ENCODE measurements at regions not wholly inside any gene's neighbourhood (a gene's known extent, or its start where the extent isn't known, plus 50 kb on each side); places are given as distances from the start of the nearest gene placed in this dataset.
"Not testable (repeated sequence)": the region's sequence is repeated elsewhere in the genome, so short reads cannot be mapped to it uniquely, and the experiment has no call there.

- 86 to 89% methylated on average over 1 to 5 of the region's 6 CpGs for WGBS, 2 experiments (ENCODE audit: insufficient coverage in 2 of 2)
- H3K9me3 ChIP-seq (ENCODE audit: control insufficient read depth, low read length); H3K36me3 ChIP-seq (ENCODE audit: control insufficient read depth, insufficient read depth, low read length); H3K4me3 ChIP-seq (ENCODE audit: extremely low read depth, insufficient read depth, low read length, poor library complexity, severe bottlenecking); H3K4me1 ChIP-seq (ENCODE audit: control insufficient read depth, insufficient read depth, low read length, poor library complexity, severe bottlenecking); H3K27ac ChIP-seq (ENCODE audit: low read depth, low read length, severe bottlenecking): not testable (repeated sequence)
Measured at GRCh38 chr10:30549134-30549687, 80.3 kb downstream of the LYZL2 start.

GRCh38 chr10:30546511-30546910 is 83.0 kb downstream of the LYZL2 start:
- no peak overlapping the region for H3K4me3 ChIP-seq (ENCODE audit: extremely low read depth, insufficient read depth, low read length, poor library complexity, severe bottlenecking)
- 81 to 93% methylated on average over 6 to 8 of the region's 9 CpGs for WGBS, 2 experiments (ENCODE audit: insufficient coverage in 2 of 2)
- H3K36me3 ChIP-seq (ENCODE audit: control insufficient read depth, insufficient read depth, low read length) = no peaks in the 10 kb centered on the region
- H3K27ac ChIP-seq (ENCODE audit: low read depth, low read length, severe bottlenecking) = no peak overlapping the region
- H3K4me1 ChIP-seq (ENCODE audit: control insufficient read depth, insufficient read depth, low read length, poor library complexity, severe bottlenecking) = no peaks in the 10 kb centered on the region
- no peaks in the 10 kb centered on the region for H3K9me3 ChIP-seq (ENCODE audit: control insufficient read depth, low read length)

- Histone ChIP-seq H3K4me1 (ENCODE audit: control insufficient read depth, insufficient read depth, low read length, poor library complexity, severe bottlenecking) (peaks cover 3% of the 10 kb centered on the region), H3K36me3 (ENCODE audit: control insufficient read depth, insufficient read depth, low read length) (no peaks in the 10 kb centered on the region), H3K9me3 (ENCODE audit: control insufficient read depth, low read length) (no peaks in the 10 kb centered on the region), H3K4me3 (ENCODE audit: extremely low read depth, insufficient read depth, low read length, poor library complexity, severe bottlenecking) (no peak overlapping the region), H3K27ac (ENCODE audit: low read depth, low read length, severe bottlenecking) (no peak overlapping the region)
- 100% methylated on average over 2 to 3 of the region's 3 CpGs for WGBS, 2 experiments (ENCODE audit: insufficient coverage in 2 of 2)
Measured at GRCh38 chr10:30542895-30543288, 86.7 kb downstream of the LYZL2 start.

- 79 to 83% methylated on average over 12 to 13 of the region's 14 CpGs for WGBS, 2 experiments (ENCODE audit: insufficient coverage in 2 of 2)
- Histone ChIP-seq H3K4me3 (ENCODE audit: extremely low read depth, insufficient read depth, low read length, poor library complexity, severe bottlenecking) (no peak overlapping the region), H3K4me1 (ENCODE audit: control insufficient read depth, insufficient read depth, low read length, poor library complexity, severe bottlenecking) (peaks cover 3% of the 10 kb centered on the region), H3K27ac (ENCODE audit: low read depth, low read length, severe bottlenecking) (no peak overlapping the region), H3K9me3 (ENCODE audit: control insufficient read depth, low read length) (no peaks in the 10 kb centered on the region), H3K36me3 (ENCODE audit: control insufficient read depth, insufficient read depth, low read length) (no peaks in the 10 kb centered on the region)
Measured at GRCh38 chr10:30542001-30542894, 87.3 kb downstream of the LYZL2 start.

GRCh38 chr10:30540276-30540675 is 89.3 kb downstream of the LYZL2 start:
- no peak overlapping the region for H3K4me3 ChIP-seq (ENCODE audit: extremely low read depth, insufficient read depth, low read length, poor library complexity, severe bottlenecking)
- no peaks in the 10 kb centered on the region for H3K9me3 ChIP-seq (ENCODE audit: control insufficient read depth, low read length)
- H3K27ac ChIP-seq (ENCODE audit: low read depth, low read length, severe bottlenecking) = no peak overlapping the region
- H3K4me1 ChIP-seq (ENCODE audit: control insufficient read depth, insufficient read depth, low read length, poor library complexity, severe bottlenecking) = peaks cover 3% of the 10 kb centered on the region
- WGBS, 2 experiments (ENCODE audit: insufficient coverage in 2 of 2) = 100% methylated on average over 1 of the region's 2 CpGs; no CpG with 5 or more reads in 1 of the 2 experiments
- no peaks in the 10 kb centered on the region for H3K36me3 ChIP-seq (ENCODE audit: control insufficient read depth, insufficient read depth, low read length)

GRCh38 chr10:30538086-30538485 is 91.5 kb downstream of the LYZL2 start:
- Histone ChIP-seq H3K4me3 (ENCODE audit: extremely low read depth, insufficient read depth, low read length, poor library complexity, severe bottlenecking) (no peak overlapping the region), H3K4me1 (ENCODE audit: control insufficient read depth, insufficient read depth, low read length, poor library complexity, severe bottlenecking) (peaks cover 3% of the 10 kb centered on the region), H3K9me3 (ENCODE audit: control insufficient read depth, low read length) (no peaks in the 10 kb centered on the region), H3K36me3 (ENCODE audit: control insufficient read depth, insufficient read depth, low read length) (no peaks in the 10 kb centered on the region), H3K27ac (ENCODE audit: low read depth, low read length, severe bottlenecking) (no peak overlapping the region)
- 56 to 79% methylated on average over 1 to 2 of the region's 4 CpGs for WGBS, 2 experiments (ENCODE audit: insufficient coverage in 2 of 2)

- H3K4me3 ChIP-seq (ENCODE audit: extremely low read depth, insufficient read depth, low read length, poor library complexity, severe bottlenecking) = no peak overlapping the region
- H3K27ac ChIP-seq (ENCODE audit: low read depth, low read length, severe bottlenecking) = no peak overlapping the region
- no peaks in the 10 kb centered on the region for H3K36me3 ChIP-seq (ENCODE audit: control insufficient read depth, insufficient read depth, low read length)
- WGBS, 2 experiments (ENCODE audit: insufficient coverage in 2 of 2) = no CpG with 5 or more reads among the region's 2 CpGs
- H3K9me3 ChIP-seq (ENCODE audit: control insufficient read depth, low read length) = no peaks in the 10 kb centered on the region
- peaks cover 3% of the 10 kb centered on the region for H3K4me1 ChIP-seq (ENCODE audit: control insufficient read depth, insufficient read depth, low read length, poor library complexity, severe bottlenecking)
Measured at GRCh38 chr10:30537586-30537985, 92.0 kb downstream of the LYZL2 start.

GRCh38 chr10:30537158-30537557 is 92.4 kb downstream of the LYZL2 start:
- not testable (repeated sequence) for H3K9me3 ChIP-seq (ENCODE audit: control insufficient read depth, low read length); H3K4me1 ChIP-seq (ENCODE audit: control insufficient read depth, insufficient read depth, low read length, poor library complexity, severe bottlenecking); H3K36me3 ChIP-seq (ENCODE audit: control insufficient read depth, insufficient read depth, low read length); H3K4me3 ChIP-seq (ENCODE audit: extremely low read depth, insufficient read depth, low read length, poor library complexity, severe bottlenecking); H3K27ac ChIP-seq (ENCODE audit: low read depth, low read length, severe bottlenecking)
- no CpG with 5 or more reads among the region's 1 CpG for WGBS, 2 experiments (ENCODE audit: insufficient coverage in 2 of 2)

- no peak overlapping the region for H3K4me3 ChIP-seq (ENCODE audit: extremely low read depth, insufficient read depth, low read length, poor library complexity, severe bottlenecking)
- H3K27ac ChIP-seq (ENCODE audit: low read depth, low read length, severe bottlenecking) = no peak overlapping the region
- 89 to 100% methylated on average over 3 of the region's 4 CpGs for WGBS, 2 experiments (ENCODE audit: insufficient coverage in 2 of 2)
- no peaks in the 10 kb centered on the region for H3K36me3 ChIP-seq (ENCODE audit: control insufficient read depth, insufficient read depth, low read length)
- no peaks in the 10 kb centered on the region for H3K9me3 ChIP-seq (ENCODE audit: control insufficient read depth, low read length)
- peaks cover 3% of the 10 kb centered on the region for H3K4me1 ChIP-seq (ENCODE audit: control insufficient read depth, insufficient read depth, low read length, poor library complexity, severe bottlenecking)
Measured at GRCh38 chr10:30536578-30536977, 93.0 kb downstream of the LYZL2 start.

GRCh38 chr10:30535677-30536076 is 93.9 kb downstream of the LYZL2 start:
- Histone ChIP-seq H3K4me3 (ENCODE audit: extremely low read depth, insufficient read depth, low read length, poor library complexity, severe bottlenecking) (no peak overlapping the region), H3K9me3 (ENCODE audit: control insufficient read depth, low read length) (no peaks in the 10 kb centered on the region), H3K27ac (ENCODE audit: low read depth, low read length, severe bottlenecking) (no peak overlapping the region), H3K36me3 (ENCODE audit: control insufficient read depth, insufficient read depth, low read length) (no peaks in the 10 kb centered on the region), H3K4me1 (ENCODE audit: control insufficient read depth, insufficient read depth, low read length, poor library complexity, severe bottlenecking) (peaks cover 3% of the 10 kb centered on the region)
- WGBS, 2 experiments (ENCODE audit: insufficient coverage in 2 of 2) = 92 to 100% methylated on average over 2 of the region's 4 CpGs
